ENCODE measurements at regions not wholly inside any gene's neighbourhood (a gene's known extent, or its start where the extent isn't known, plus 50 kb on each side); places are given as distances from the start of the nearest gene placed in this dataset.

DNA sequence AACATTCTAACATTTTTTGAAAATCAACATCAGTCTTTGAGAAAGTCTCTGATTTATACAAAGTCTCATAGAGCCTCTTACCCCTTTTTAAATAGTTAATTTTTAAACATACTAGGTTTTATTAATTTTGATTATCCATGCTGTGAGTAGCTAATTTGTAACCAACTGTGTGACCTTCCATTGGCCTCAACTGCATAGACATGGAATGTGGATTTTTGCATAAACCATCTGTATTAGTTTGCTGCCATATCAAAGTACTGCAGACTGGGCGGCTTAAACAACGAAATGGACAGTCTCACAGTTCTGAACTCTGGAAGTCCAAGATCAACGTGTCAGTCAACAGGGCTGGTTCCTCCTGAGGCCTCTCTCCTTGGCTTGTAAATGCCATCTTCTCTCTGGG, 89.2 kb upstream of the AJAP1 start:
- no peak for DNase-seq
- Histone ChIP-seq H3K36me3 (ENCODE audit: control insufficient read depth, insufficient read depth, low read length) (no peaks in the 10 kb centered on the region), H3K4me1 (ENCODE audit: control insufficient read depth, insufficient read depth, low read length) (no peaks in the 10 kb centered on the region), H3K27me3 (ENCODE audit: control insufficient read depth, insufficient read depth, low read length) (peaks cover 10% of the 10 kb centered on the region), H3K9me3 (replicated peaks; ENCODE audit: control insufficient read depth, low read depth, low read length) (no peaks in the 10 kb centered on the region), H3K4me3 (ENCODE audit: low read length) (no peak overlapping the region), H3K27ac (ENCODE audit: low read length) (no peak overlapping the region)
- 79% methylated on average over 3 of the region's 3 CpGs for WGBS (ENCODE audit: insufficient coverage)

DNA sequence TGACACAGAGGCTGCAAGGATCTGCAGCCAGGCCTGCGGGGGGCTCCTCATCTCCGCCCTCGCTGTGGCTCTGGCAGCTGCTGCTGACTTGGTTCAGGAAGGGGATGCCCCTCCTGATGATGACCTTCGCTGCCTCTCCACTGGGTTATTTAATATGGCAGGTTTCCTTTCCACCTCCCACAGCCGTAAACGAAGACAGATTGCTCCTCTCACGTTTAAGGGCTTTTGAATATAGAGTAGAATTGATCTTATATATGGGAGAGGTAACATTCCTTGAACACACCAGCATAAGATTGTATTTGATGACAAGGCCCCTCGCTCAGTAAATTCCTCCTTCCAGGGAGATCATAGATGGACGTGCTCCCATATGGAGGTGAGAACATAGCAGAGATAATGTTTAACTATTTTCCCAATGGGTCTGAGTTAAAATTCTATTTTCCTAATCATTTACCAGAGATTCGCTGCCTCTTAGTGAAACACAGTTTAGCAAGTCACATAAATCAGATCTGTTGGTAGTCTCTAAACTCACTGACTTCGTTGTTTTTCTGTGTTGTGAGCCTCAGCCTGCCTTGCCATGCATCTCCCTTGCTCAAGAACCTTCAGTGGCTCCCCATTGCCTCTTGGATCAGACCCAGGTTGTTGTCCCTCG, 88.5 kb upstream of the AJAP1 start:
- H3K36me3 ChIP-seq (ENCODE audit: control insufficient read depth, insufficient read depth, low read length): no peaks in the 10 kb centered on the region
- H3K27me3 ChIP-seq (ENCODE audit: control insufficient read depth, insufficient read depth, low read length): peaks cover 10% of the 10 kb centered on the region
- no peaks in the 10 kb centered on the region for H3K4me1 ChIP-seq (ENCODE audit: control insufficient read depth, insufficient read depth, low read length)
- DNase-seq: no peak
- H3K27ac ChIP-seq (ENCODE audit: low read length): no peak overlapping the region
- no peak overlapping the region for H3K4me3 ChIP-seq (ENCODE audit: low read length)
- WGBS (ENCODE audit: insufficient coverage): 66% methylated on average over 5 of the region's 12 CpGs
- no peaks in the 10 kb centered on the region for H3K9me3 ChIP-seq (replicated peaks; ENCODE audit: control insufficient read depth, low read depth, low read length)

DNA sequence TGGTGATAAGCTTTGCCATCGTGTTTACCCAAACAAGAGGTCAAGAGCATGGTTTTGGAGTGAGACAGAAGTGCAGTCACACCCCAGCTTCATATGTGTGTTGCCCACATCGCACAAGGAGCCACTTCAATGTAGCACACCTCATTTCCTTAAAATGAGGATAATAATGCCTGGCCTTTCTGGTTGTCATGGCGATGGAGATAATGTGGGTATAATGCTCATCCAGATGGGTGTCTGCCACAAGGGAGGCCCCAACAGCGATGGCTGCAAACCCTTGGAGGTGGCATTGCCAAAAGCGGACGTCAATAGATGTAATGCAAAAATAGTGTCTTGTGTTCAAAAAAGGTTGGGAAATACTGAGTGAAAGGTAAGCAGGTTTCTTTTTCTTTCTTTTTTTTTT, 83.1 kb upstream of the AJAP1 start:
- Histone ChIP-seq H3K36me3 (ENCODE audit: control insufficient read depth, insufficient read depth, low read length) (no peaks in the 10 kb centered on the region), H3K4me3 (ENCODE audit: low read length) (no peak overlapping the region), H3K4me1 (ENCODE audit: control insufficient read depth, insufficient read depth, low read length) (no peaks in the 10 kb centered on the region), H3K27ac (ENCODE audit: low read length) (no peak overlapping the region), H3K9me3 (replicated peaks; ENCODE audit: control insufficient read depth, low read depth, low read length) (no peaks in the 10 kb centered on the region), H3K27me3 (ENCODE audit: control insufficient read depth, insufficient read depth, low read length) (no peaks in the 10 kb centered on the region)
- 79% methylated on average over 3 of the region's 6 CpGs for WGBS (ENCODE audit: insufficient coverage)
- no peak for DNase-seq

DNA sequence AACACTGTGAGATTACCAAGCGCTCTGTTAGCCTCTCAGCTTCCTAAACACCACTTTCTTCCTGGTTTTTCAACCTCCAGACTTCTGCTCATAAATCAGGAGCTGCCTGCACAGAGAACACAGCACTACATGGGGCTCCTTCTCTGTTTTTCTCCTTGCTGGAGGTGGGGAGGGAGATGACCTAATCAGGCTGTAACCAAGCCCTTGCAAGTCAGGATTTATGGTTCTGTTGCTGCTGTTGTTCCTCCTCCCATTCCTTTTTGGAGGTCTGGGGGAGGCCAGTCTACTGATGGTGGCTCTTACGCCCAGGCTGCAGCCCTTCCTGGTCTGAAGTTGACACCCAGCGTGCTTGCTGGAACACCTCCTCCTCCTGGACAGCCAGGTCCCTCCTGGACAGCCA, 80.9 kb upstream of the AJAP1 start:
- H3K27ac ChIP-seq (ENCODE audit: low read length): no peak overlapping the region
- no peaks in the 10 kb centered on the region for H3K36me3 ChIP-seq (ENCODE audit: control insufficient read depth, insufficient read depth, low read length)
- no peaks in the 10 kb centered on the region for H3K9me3 ChIP-seq (replicated peaks; ENCODE audit: control insufficient read depth, low read depth, low read length)
- H3K4me3 ChIP-seq (ENCODE audit: low read length): no peak overlapping the region
- no peaks in the 10 kb centered on the region for H3K4me1 ChIP-seq (ENCODE audit: control insufficient read depth, insufficient read depth, low read length)
- no peaks in the 10 kb centered on the region for H3K27me3 ChIP-seq (ENCODE audit: control insufficient read depth, insufficient read depth, low read length)
- WGBS (ENCODE audit: insufficient coverage): 50% methylated on average over 2 of the region's 3 CpGs
- no peak for DNase-seq

DNA sequence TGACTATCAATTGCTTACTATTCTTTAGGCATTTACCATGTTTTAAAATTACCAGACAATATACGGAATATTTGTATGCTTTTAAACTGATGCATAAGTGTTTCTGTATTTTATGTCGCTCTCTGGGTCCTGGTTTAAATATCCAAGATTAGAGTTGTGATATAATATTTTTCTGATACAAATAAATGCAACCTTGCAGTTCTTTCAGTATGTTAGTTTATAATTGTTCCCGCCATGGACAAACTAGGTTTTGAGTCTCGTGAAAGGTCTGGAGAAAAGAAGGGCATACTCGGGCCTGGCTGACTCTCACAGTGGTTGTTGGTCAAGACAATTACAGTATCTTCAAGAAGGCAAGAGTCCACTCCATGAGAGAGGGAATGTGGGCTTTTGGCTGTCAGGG, 72.6 kb upstream of the AJAP1 start:
- H3K4me1 ChIP-seq (ENCODE audit: control insufficient read depth, insufficient read depth, low read length): peaks cover 17% of the 10 kb centered on the region
- no peaks in the 10 kb centered on the region for H3K36me3 ChIP-seq (ENCODE audit: control insufficient read depth, insufficient read depth, low read length)
- WGBS (ENCODE audit: insufficient coverage): 46% methylated on average over 2 of the region's 5 CpGs
- no peak overlapping the region for H3K27ac ChIP-seq (ENCODE audit: low read length)
- no peak overlapping the region for H3K4me3 ChIP-seq (ENCODE audit: low read length)
- DNase-seq: no peak
- H3K27me3 ChIP-seq (ENCODE audit: control insufficient read depth, insufficient read depth, low read length): peaks cover 5% of the 10 kb centered on the region
- H3K9me3 ChIP-seq (replicated peaks; ENCODE audit: control insufficient read depth, low read depth, low read length): no peaks in the 10 kb centered on the region

DNA sequence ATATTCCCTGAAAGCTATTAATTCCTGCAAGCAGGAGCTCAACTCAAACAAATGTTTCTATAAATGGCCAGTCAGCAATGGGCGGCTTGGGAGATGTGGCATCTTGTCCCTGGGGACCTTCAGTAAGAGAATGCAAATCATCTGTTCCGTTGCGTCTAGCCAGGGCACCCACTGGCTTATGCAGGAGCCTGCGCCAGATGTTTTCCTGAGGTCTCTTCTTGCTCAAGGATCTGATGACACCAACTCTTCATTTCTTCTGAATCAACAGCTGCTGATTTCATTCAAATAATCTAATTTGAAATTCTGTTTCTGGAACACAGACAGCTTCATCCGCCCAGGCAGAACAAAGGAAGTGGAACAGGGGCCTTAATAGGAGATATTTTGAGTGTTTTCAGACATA, 70.0 kb upstream of the AJAP1 start:
- peaks cover 5% of the 10 kb centered on the region for H3K27me3 ChIP-seq (ENCODE audit: control insufficient read depth, insufficient read depth, low read length)
- peak; percentile 20 for DNase-seq

DNA sequence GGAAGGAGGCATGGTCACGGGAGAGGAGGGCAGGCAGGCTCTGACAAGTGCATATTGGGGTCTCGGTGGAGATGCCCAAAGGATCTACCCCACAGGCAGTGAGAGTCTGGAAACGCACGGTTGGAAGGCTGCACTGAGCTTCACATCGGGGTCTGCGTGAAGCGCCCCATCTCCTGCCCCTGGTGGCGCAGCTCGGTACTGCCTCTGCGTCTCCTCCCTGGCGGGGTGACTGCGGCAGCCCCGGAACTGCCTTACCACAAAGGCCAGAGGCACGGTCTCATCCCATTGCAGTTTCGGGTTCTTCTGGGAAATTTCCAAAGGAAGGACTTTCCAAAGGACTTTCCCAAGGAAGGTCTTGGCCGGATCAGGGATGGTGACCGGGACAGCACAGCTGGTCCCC, 69.2 kb upstream of the AJAP1 start:
- Histone ChIP-seq H3K27ac (ENCODE audit: low read length) (no peak overlapping the region), H3K27me3 (ENCODE audit: control insufficient read depth, insufficient read depth, low read length) (peaks cover 5% of the 10 kb centered on the region), H3K4me3 (ENCODE audit: low read length) (no peak overlapping the region), H3K4me1 (ENCODE audit: control insufficient read depth, insufficient read depth, low read length) (peaks cover 17% of the 10 kb centered on the region), H3K36me3 (ENCODE audit: control insufficient read depth, insufficient read depth, low read length) (no peaks in the 10 kb centered on the region), H3K9me3 (replicated peaks; ENCODE audit: control insufficient read depth, low read depth, low read length) (no peaks in the 10 kb centered on the region)
- peak; percentile 6 for DNase-seq
- 14% methylated on average over 16 of the region's 17 CpGs for WGBS (ENCODE audit: insufficient coverage)

More for the DNA sequence above, 70.0 kb upstream of the AJAP1 start:
- Histone ChIP-seq H3K9me3 (replicated peaks; ENCODE audit: control insufficient read depth, low read depth, low read length) (no peaks in the 10 kb centered on the region), H3K36me3 (ENCODE audit: control insufficient read depth, insufficient read depth, low read length) (no peaks in the 10 kb centered on the region), H3K27ac (ENCODE audit: low read length) (no peak overlapping the region), H3K4me3 (ENCODE audit: low read length) (no peak overlapping the region), H3K4me1 (ENCODE audit: control insufficient read depth, insufficient read depth, low read length) (peaks cover 17% of the 10 kb centered on the region)
- 49% methylated on average over 4 of the region's 5 CpGs for WGBS (ENCODE audit: insufficient coverage)

DNA sequence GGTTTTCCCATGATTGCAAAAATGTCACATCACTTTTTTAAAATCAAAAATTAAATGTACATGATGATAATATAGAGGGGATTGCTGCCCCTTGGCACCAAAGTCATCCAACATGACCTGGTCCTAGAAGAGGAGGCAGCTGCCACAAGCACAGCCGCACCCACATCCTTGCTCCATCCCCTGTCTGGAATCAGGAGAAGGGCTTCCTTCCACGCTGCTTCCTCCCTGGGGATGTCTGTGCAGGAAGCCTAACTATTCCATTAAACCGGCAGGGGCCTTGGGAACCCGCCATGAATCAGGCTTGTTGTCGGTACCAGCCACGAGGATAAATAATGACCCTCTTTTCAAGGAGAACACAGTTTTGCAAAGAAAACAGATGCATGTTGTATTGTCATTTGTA, 68.7 kb upstream of the AJAP1 start:
- 24% methylated on average over 5 of the region's 6 CpGs for WGBS (ENCODE audit: insufficient coverage)
- no peaks in the 10 kb centered on the region for H3K36me3 ChIP-seq (ENCODE audit: control insufficient read depth, insufficient read depth, low read length)
- DNase-seq: no peak

DNA sequence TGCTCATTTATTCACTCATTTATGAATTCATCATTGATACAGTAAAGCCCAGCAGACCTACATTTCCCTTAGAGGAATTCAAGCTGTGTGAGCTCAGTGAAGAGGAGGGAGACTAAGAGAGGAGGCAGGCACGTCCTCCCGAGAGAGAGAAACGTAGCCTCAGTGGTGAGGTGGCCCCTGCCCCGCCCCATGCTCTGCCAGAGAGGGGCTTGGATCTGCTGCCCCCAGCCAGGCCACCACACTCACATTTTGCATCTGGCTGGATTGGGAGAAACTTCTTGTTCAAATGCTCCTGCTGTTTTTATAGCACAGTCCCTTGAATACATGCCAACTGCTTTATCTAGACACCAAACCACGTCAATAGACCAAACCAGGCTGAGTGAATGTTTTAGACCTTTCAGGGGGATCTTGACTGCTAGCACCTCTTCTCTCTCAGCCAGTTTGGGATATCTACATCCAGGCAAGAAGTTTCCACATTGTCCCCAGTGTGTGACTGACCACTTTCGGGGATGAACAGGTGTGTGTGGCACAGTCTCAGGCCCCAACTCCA, 67.7 kb upstream of the AJAP1 start:
- H3K4me3 ChIP-seq (ENCODE audit: low read length): no peak overlapping the region
- no peak for DNase-seq
- no peaks in the 10 kb centered on the region for H3K9me3 ChIP-seq (replicated peaks; ENCODE audit: control insufficient read depth, low read depth, low read length)
- no peak overlapping the region for H3K27ac ChIP-seq (ENCODE audit: low read length)
- H3K36me3 ChIP-seq (ENCODE audit: control insufficient read depth, insufficient read depth, low read length): no peaks in the 10 kb centered on the region
- 62% methylated on average over 4 of the region's 6 CpGs for WGBS (ENCODE audit: insufficient coverage)
- peaks cover 5% of the 10 kb centered on the region for H3K27me3 ChIP-seq (ENCODE audit: control insufficient read depth, insufficient read depth, low read length)
- peaks cover 17% of the 10 kb centered on the region for H3K4me1 ChIP-seq (ENCODE audit: control insufficient read depth, insufficient read depth, low read length)

More for the DNA sequence above, 68.7 kb upstream of the AJAP1 start:
- H3K27ac ChIP-seq (ENCODE audit: low read length): no peak overlapping the region
- no peak overlapping the region for H3K4me3 ChIP-seq (ENCODE audit: low read length)
- H3K4me1 ChIP-seq (ENCODE audit: control insufficient read depth, insufficient read depth, low read length): peaks cover 17% of the 10 kb centered on the region
- peaks cover 5% of the 10 kb centered on the region for H3K27me3 ChIP-seq (ENCODE audit: control insufficient read depth, insufficient read depth, low read length)
- H3K9me3 ChIP-seq (replicated peaks; ENCODE audit: control insufficient read depth, low read depth, low read length): no peaks in the 10 kb centered on the region

DNA sequence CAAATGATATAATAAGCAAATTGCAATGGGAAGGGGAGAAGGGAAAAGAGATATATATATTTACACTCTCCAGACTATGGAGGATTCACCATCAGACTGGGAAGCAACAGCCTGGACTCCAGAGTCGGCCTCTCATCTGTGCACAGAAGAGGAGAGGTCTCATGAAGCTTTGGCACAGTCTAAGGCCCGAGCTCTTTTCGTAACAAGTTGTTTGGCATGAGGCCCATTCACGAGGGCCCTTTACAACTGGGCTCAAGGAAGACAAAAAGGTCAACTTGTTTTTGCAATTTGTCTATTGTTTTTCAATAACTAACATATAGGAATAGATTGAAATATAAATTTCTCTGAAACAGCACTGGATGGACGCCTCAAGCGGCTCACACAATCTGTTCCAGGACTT, 66.7 kb upstream of the AJAP1 start:
- Histone ChIP-seq H3K4me1 (ENCODE audit: control insufficient read depth, insufficient read depth, low read length) (peaks cover 17% of the 10 kb centered on the region), H3K36me3 (ENCODE audit: control insufficient read depth, insufficient read depth, low read length) (no peaks in the 10 kb centered on the region), H3K4me3 (ENCODE audit: low read length) (no peak overlapping the region), H3K9me3 (replicated peaks; ENCODE audit: control insufficient read depth, low read depth, low read length) (no peaks in the 10 kb centered on the region), H3K27me3 (ENCODE audit: control insufficient read depth, insufficient read depth, low read length) (peaks cover 7% of the 10 kb centered on the region), H3K27ac (ENCODE audit: low read length) (no peak overlapping the region)
- DNase-seq: no peak
- WGBS (ENCODE audit: insufficient coverage): no CpG with 5 or more reads among the region's 6 CpGs

DNA sequence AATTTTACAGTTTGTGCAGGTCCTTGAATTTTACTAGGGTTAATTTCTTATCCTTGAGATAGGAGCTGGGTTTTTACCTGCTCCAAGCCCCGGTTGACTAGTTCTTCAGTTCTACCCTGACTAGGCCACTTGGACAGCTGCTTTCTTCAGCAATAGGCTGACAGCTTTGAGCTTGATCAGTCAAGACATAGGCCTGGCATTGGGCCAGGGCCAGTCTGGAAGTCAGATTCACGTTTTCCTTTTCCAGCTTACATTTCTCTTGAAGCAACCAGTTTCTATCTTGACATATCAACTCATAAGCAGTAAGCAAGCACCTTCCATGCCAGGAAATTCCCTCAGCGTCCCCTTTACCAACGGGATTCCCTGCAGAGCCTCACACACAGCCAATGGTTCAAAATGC, 63.7 kb upstream of the AJAP1 start:
- 54% methylated on average over 4 of the region's 4 CpGs for WGBS (ENCODE audit: insufficient coverage)
- peaks cover 4% of the 10 kb centered on the region for H3K27me3 ChIP-seq (ENCODE audit: control insufficient read depth, insufficient read depth, low read length)
- peak; percentile 6 for DNase-seq
- H3K27ac ChIP-seq (ENCODE audit: low read length): no peak overlapping the region
- no peak overlapping the region for H3K4me3 ChIP-seq (ENCODE audit: low read length)
- H3K36me3 ChIP-seq (ENCODE audit: control insufficient read depth, insufficient read depth, low read length): no peaks in the 10 kb centered on the region
- H3K9me3 ChIP-seq (replicated peaks; ENCODE audit: control insufficient read depth, low read depth, low read length): no peaks in the 10 kb centered on the region
- peaks cover 1% of the 10 kb centered on the region for H3K4me1 ChIP-seq (ENCODE audit: control insufficient read depth, insufficient read depth, low read length)
